ENCODE measurements at regions not wholly inside any gene's neighbourhood (a gene's known extent, or its start where the extent isn't known, plus 50 kb on each side); places are given as distances from the start of the nearest gene placed in this dataset.

- Histone ChIP-seq H3K4me3 (no peak overlapping the region), H3K79me2 (ENCODE audit: insufficient read depth) (no peaks in the 10 kb centered on the region), H4K20me1 (ENCODE audit: insufficient read depth) (no peaks in the 10 kb centered on the region), H3K27ac (no peak overlapping the region), H3F3A (ENCODE audit: insufficient read depth) (no peaks in the 10 kb centered on the region), H3K4me2 (ENCODE audit: unreplicated experiment) (no peak overlapping the region), H2AFZ (no peak overlapping the region), H3K9ac (no peak overlapping the region), H3K9me2 (ENCODE audit: insufficient read depth) (no peaks in the 10 kb centered on the region), H3K36me3 (ENCODE audit: low read depth) (no peaks in the 10 kb centered on the region), H3K4me1 (ENCODE audit: insufficient read depth) (no peaks in the 10 kb centered on the region), H3K27me3 (replicated peaks; ENCODE audit: insufficient read depth) (no peaks in the 10 kb centered on the region; the same call in 1 of the 2 replicates), H3K9me3 (ENCODE audit: low read depth) (no peaks in the 10 kb centered on the region)
- in situ Hi-C loops (cut with MboI) = no loop called here
- 47 to 59% methylated on average over 2 of the region's 2 CpGs for WGBS, 2 experiments (ENCODE audit: low coverage in 1 of 2, low lambda C conversion rate in 2 of 2, missing lambda C conversion rate in 2 of 2)
- no peak for TF ChIP-seq EZH2phosphoT487 (IDR thresholded peaks at IDR 0.05; ENCODE audit: insufficient read depth, low read depth)
- TF ChIP-seq EZH2 (IDR thresholded peaks at IDR 0.05; ENCODE audit: insufficient read depth, poor library complexity, severe bottlenecking) = no peak
- DNase-seq = no peak
Measured at GRCh38 chr10:9189448-9189847, 1135.0 kb downstream of the GATA3 start.

GRCh38 chr10:9193120-9193519 lies 1138.6 kb downstream of the GATA3 start:
- Histone ChIP-seq H3K9ac (no peak overlapping the region), H4K20me1 (ENCODE audit: insufficient read depth) (no peaks in the 10 kb centered on the region), H3K4me2 (ENCODE audit: unreplicated experiment) (no peak overlapping the region), H2AFZ (no peak overlapping the region), H3K36me3 (ENCODE audit: low read depth) (no peaks in the 10 kb centered on the region), H3K27ac (no peak overlapping the region), H3K9me3 (ENCODE audit: low read depth) (no peaks in the 10 kb centered on the region), H3K4me1 (ENCODE audit: insufficient read depth) (no peaks in the 10 kb centered on the region), H3K79me2 (ENCODE audit: insufficient read depth) (no peaks in the 10 kb centered on the region), H3K27me3 (replicated peaks; ENCODE audit: insufficient read depth) (no peaks in the 10 kb centered on the region; the same call in 1 of the 2 replicates), H3K4me3 (no peak overlapping the region), H3F3A (ENCODE audit: insufficient read depth) (no peaks in the 10 kb centered on the region), H3K9me2 (ENCODE audit: insufficient read depth) (no peaks in the 10 kb centered on the region)
- TF ChIP-seq EZH2phosphoT487 (IDR thresholded peaks at IDR 0.05; ENCODE audit: insufficient read depth, low read depth) (no peak), EZH2 (IDR thresholded peaks at IDR 0.05; ENCODE audit: insufficient read depth, poor library complexity, severe bottlenecking) (no peak)
- WGBS, 2 experiments (ENCODE audit: low coverage in 1 of 2, low lambda C conversion rate in 2 of 2, missing lambda C conversion rate in 2 of 2) = 67 to 68% methylated on average over 6 of the region's 6 CpGs
- no peak for DNase-seq
- in situ Hi-C loops (cut with MboI) = no loop called here

DNA sequence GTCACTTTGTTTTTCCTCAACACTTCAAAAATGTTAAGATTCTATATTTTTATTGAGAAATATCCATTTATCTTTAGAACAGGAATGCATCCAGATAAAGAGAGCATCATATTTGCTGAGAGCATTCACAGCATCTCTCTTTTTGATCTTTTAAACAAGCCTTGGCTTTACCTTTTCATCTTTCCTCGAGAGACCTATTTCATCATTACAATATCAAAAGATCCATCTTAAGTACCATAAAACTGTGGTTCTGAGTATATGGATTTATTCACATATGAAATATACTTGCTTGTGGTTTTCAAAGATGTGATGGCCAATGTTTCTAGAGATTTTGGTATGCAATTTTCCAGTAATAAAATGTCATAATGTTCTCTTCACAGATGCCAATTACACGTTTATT lies 1140.9 kb downstream of the GATA3 start:
- Histone ChIP-seq H3K27ac (no peak overlapping the region), H3K9me3 (ENCODE audit: low read depth) (no peaks in the 10 kb centered on the region), H3K9ac (no peak overlapping the region), H3K4me1 (ENCODE audit: insufficient read depth) (peaks cover 11% of the 10 kb centered on the region), H3K4me2 (ENCODE audit: unreplicated experiment) (no peak overlapping the region), H3K36me3 (ENCODE audit: low read depth) (no peaks in the 10 kb centered on the region), H3K9me2 (ENCODE audit: insufficient read depth) (no peaks in the 10 kb centered on the region), H3K79me2 (ENCODE audit: insufficient read depth) (no peaks in the 10 kb centered on the region), H3K4me3 (no peak overlapping the region), H2AFZ (no peak overlapping the region), H4K20me1 (ENCODE audit: insufficient read depth) (no peaks in the 10 kb centered on the region), H3F3A (ENCODE audit: insufficient read depth) (no peaks in the 10 kb centered on the region), H3K27me3 (replicated peaks; ENCODE audit: insufficient read depth) (no peaks in the 10 kb centered on the region; the same call in 1 of the 2 replicates)
- no peak for TF ChIP-seq EZH2 (IDR thresholded peaks at IDR 0.05; ENCODE audit: insufficient read depth, poor library complexity, severe bottlenecking)
- in situ Hi-C loops (cut with MboI) = no loop called here
- 31 to 35% methylated on average over 2 of the region's 2 CpGs for WGBS, 2 experiments (ENCODE audit: low coverage in 1 of 2, low lambda C conversion rate in 2 of 2, missing lambda C conversion rate in 2 of 2)
- no peak for DNase-seq

DNA sequence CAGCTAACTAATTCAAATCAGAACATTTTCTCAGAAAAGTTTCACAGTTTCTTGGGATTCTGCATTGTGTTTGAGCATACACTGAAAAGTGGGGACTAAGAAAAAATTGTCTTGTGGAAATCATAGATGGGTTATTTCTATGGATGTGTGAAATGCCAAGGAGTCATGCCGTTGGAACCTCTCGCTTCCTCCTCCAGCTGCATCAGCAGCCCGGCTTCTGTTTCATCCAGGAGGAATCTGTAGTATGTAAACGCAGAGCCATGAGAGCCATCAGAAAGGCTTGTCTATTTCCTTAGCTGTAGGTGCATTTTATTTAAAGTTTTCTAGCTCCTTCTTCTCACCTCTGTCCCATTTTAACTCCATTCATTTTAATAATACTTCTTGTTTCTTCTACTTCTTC lies 1144.1 kb downstream of the GATA3 start:
- no peaks in the 10 kb centered on the region for H3F3A ChIP-seq (ENCODE audit: insufficient read depth)
- no peaks in the 10 kb centered on the region for H3K36me3 ChIP-seq (ENCODE audit: low read depth)
- no peak overlapping the region for H3K4me3 ChIP-seq
- peak overlapping the region; percentile 66 for H3K4me2 ChIP-seq (ENCODE audit: unreplicated experiment)
- H3K4me1 ChIP-seq (ENCODE audit: insufficient read depth) = peaks cover 11% of the 10 kb centered on the region
- no peak overlapping the region for H3K27ac ChIP-seq
- in situ Hi-C loops (cut with MboI) = no loop called here
- H3K9me3 ChIP-seq (ENCODE audit: low read depth) = no peaks in the 10 kb centered on the region
- 4 to 12% methylated on average over 4 of the region's 4 CpGs for WGBS, 2 experiments (ENCODE audit: low coverage in 1 of 2, low lambda C conversion rate in 2 of 2, missing lambda C conversion rate in 2 of 2)
- peak; percentile 83 for DNase-seq
- TF ChIP-seq EZH2phosphoT487 (IDR thresholded peaks at IDR 0.05; ENCODE audit: insufficient read depth, low read depth) (no peak), EZH2 (IDR thresholded peaks at IDR 0.05; ENCODE audit: insufficient read depth, poor library complexity, severe bottlenecking) (no peak)
- no peaks in the 10 kb centered on the region for H4K20me1 ChIP-seq (ENCODE audit: insufficient read depth)
- no peaks in the 10 kb centered on the region for H3K27me3 ChIP-seq (replicated peaks; ENCODE audit: insufficient read depth)
- 0 out of 2 replicates have a peak overlapping the region, but pooled peaks have one; percentile 0 for H2AFZ ChIP-seq
- no peaks in the 10 kb centered on the region for H3K79me2 ChIP-seq (ENCODE audit: insufficient read depth)
- no peak overlapping the region for H3K9ac ChIP-seq
- H3K9me2 ChIP-seq (ENCODE audit: insufficient read depth) = no peaks in the 10 kb centered on the region

GRCh38 chr10:9205558-9205957 lies 1151.1 kb downstream of the GATA3 start:
- TF ChIP-seq EZH2 (IDR thresholded peaks at IDR 0.05; ENCODE audit: insufficient read depth, poor library complexity, severe bottlenecking) = no peak
- no peak for TF ChIP-seq EZH2phosphoT487 (IDR thresholded peaks at IDR 0.05; ENCODE audit: insufficient read depth, low read depth)
- H3K9ac ChIP-seq = no peak overlapping the region
- H3K4me3 ChIP-seq = no peak overlapping the region
- no peaks in the 10 kb centered on the region for H3K79me2 ChIP-seq (ENCODE audit: insufficient read depth)
- H2AFZ ChIP-seq = no peak overlapping the region
- no peaks in the 10 kb centered on the region for H3K9me3 ChIP-seq (ENCODE audit: low read depth)
- no peaks in the 10 kb centered on the region for H3K9me2 ChIP-seq (ENCODE audit: insufficient read depth)
- H3K4me2 ChIP-seq (ENCODE audit: unreplicated experiment) = no peak overlapping the region
- no peaks in the 10 kb centered on the region for H3F3A ChIP-seq (ENCODE audit: insufficient read depth)
- no peaks in the 10 kb centered on the region for H4K20me1 ChIP-seq (ENCODE audit: insufficient read depth)
- no peaks in the 10 kb centered on the region for H3K4me1 ChIP-seq (ENCODE audit: insufficient read depth)
- H3K27ac ChIP-seq = no peak overlapping the region
- DNase-seq = no peak
- in situ Hi-C loops (cut with MboI) = no loop called here
- H3K27me3 ChIP-seq (replicated peaks; ENCODE audit: insufficient read depth) = no peaks in the 10 kb centered on the region; the same call in 1 of the 2 replicates
- WGBS, 2 experiments (ENCODE audit: low coverage in 1 of 2, low lambda C conversion rate in 2 of 2, missing lambda C conversion rate in 2 of 2) = 4 to 16% methylated on average over 1 of the region's 1 CpG
- H3K36me3 ChIP-seq (ENCODE audit: low read depth) = no peaks in the 10 kb centered on the region
